K562 (cell line): ENCODE measurements at regions not wholly inside any gene's neighbourhood (a gene's known extent, or its start where the extent isn't known, plus 50 kb on each side); places are given as distances from the start of the nearest gene placed in this dataset.

Source experiments
- ATAC-seq: fragments of 200-7000 bp; cut with Tn5 transposase; 3 replicates; pipeline ENCODE4 v1.9.1; 2020; ENCODE audit warnings: moderate library complexity
- BruUV-seq: library from RNA; stranded (reverse); fragments of 400-500 nt; replicated peaks from 2 replicates; lab custom pipeline; 2021; lab: Mats Ljungman, UMichigan
- CTCF ChIA-PET: fragments of 300-600 bp; formaldehyde crosslinking; extraction: SDS; loops from one replicate; lab custom pipeline; 2021; ENCODE audit warnings: low intra/inter-chr PET ratio; lab: Yijun Ruan, JAX
- POLR2A ChIA-PET: fragments of 300-600, 350-650 bp; sonication (Branson Sonifier 250); formaldehyde crosslinking; extraction: SDS; loops from one replicate; lab custom pipeline; 2021; ENCODE audit warnings: antibody characterized with exemption, inconsistent platforms; lab: Yijun Ruan, JAX
- DNase-seq, 4 experiments: peaks; one replicate each; pipeline versions ENCODE4 v3.0.0 to v3.0.0-alpha.2; 2011 to 2018; ENCODE audit warnings: low spot score in 3 of 4, mixed read lengths in 3 of 4; ENCODE audit errors: extremely low read depth in 1 of 4
- FAIRE-seq: peaks from 2 replicates; lab custom pipeline; 2011; peaks lifted over from hg19 to GRCh38; lab: Jason Lieb, UNC
- H2AFZ ChIP-seq: 2 replicates; pipeline ENCODE4 v1.6.0; 2011; ENCODE audit warnings: low read depth, low read length, control low read depth, inconsistent platforms
- H3K27ac ChIP-seq: fragments of 200-600 bp; 3 replicates; pipeline ENCODE4 v1.8.0; 2011; ENCODE audit warnings: low read depth, mild to moderate bottlenecking, control low read depth, inconsistent platforms, low read length, moderate library complexity, mixed read lengths; ENCODE audit errors: extremely low read depth
- H3K27me3 ChIP-seq, 2 experiments: fragments of 300-600 bp in 1 of 2; 2 replicates in 1 of 2; 3 replicates in 1 of 2; pipeline versions ENCODE4 v1.6.0 to v1.8.0; 2011; ENCODE audit warnings: inconsistent platforms in 2 of 2, low read length in 2 of 2, mild to moderate bottlenecking in 1 of 2, mixed read lengths in 1 of 2, moderate library complexity in 1 of 2; ENCODE audit not compliant: control insufficient read depth in 2 of 2, insufficient read depth in 2 of 2
- H3K36me3 ChIP-seq: fragments of 300-600 bp; 3 replicates; pipeline ENCODE4 v1.8.0; 2011; ENCODE audit warnings: mild to moderate bottlenecking, low read length, inconsistent platforms; ENCODE audit not compliant: control insufficient read depth, insufficient read depth
- H3K4me1 ChIP-seq, 2 experiments: fragments of 200-600 bp in 1 of 2; replicated peaks in 1 of 2; 2 replicates in 1 of 2; 3 replicates in 1 of 2; pipeline versions ENCODE4 v1.5.1 to v1.8.0; 2011; ENCODE audit warnings: inconsistent platforms in 2 of 2, low read length in 2 of 2, mild to moderate bottlenecking in 1 of 2, mixed read lengths in 1 of 2, moderate library complexity in 1 of 2; ENCODE audit not compliant: control insufficient read depth in 2 of 2, insufficient read depth in 2 of 2
- H3K4me2 ChIP-seq: 2 replicates; pipeline ENCODE4 v1.6.1; 2011; ENCODE audit warnings: low read length, control low read depth, inconsistent platforms, mixed read lengths; ENCODE audit not compliant: insufficient read depth
- H3K4me3 ChIP-seq: fragments of 200-600 bp; sonication (generic), shearing (Covaris generic); 2 replicates; pipeline ENCODE4 v1.5.1; 2016; ENCODE audit warnings: control low read depth, inconsistent platforms
- H3K79me2 ChIP-seq: fragments of 200-600 bp; 3 replicates; pipeline ENCODE4 v1.8.0; 2011; ENCODE audit warnings: low read length, inconsistent platforms; ENCODE audit not compliant: control insufficient read depth, insufficient read depth
- H3K9ac ChIP-seq, 2 experiments: 2 replicates each; pipeline versions ENCODE4 v1.6.0 to v1.6.1; 2011; ENCODE audit warnings: low read depth in 2 of 2, low read length in 2 of 2, control low read depth in 1 of 2, inconsistent platforms in 1 of 2, mild to moderate bottlenecking in 1 of 2, mixed read lengths in 1 of 2; ENCODE audit not compliant: insufficient read depth in 1 of 2
- H3K9me1 ChIP-seq: one replicate; pipeline ENCODE4 v1.6.0; 2011; ENCODE audit warnings: inconsistent platforms, mild to moderate bottlenecking, low read length, moderate library complexity; ENCODE audit not compliant: control insufficient read depth, insufficient read depth
- H3K9me3 ChIP-seq: replicated peaks from 2 replicates; pipeline ENCODE4 v1.5.1; 2011; ENCODE audit warnings: low read depth, low read length, inconsistent platforms; ENCODE audit not compliant: control insufficient read depth, insufficient read depth
- H4K20me1 ChIP-seq: replicated peaks from 2 replicates; pipeline ENCODE4 v1.6.1; 2011; ENCODE audit warnings: low read length, inconsistent platforms, mixed read lengths; ENCODE audit not compliant: control insufficient read depth, insufficient read depth
- ATF1 ChIP-seq, 2 experiments: fragments of 450-650 bp in 1 of 2; IDR thresholded peaks; 2 replicates each; pipeline ENCODE4 v1.6.1; 2016; ENCODE audit warnings: missing compliant biosample characterization in 1 of 2, missing genetic modification characterization in 1 of 2
- HDAC1 ChIP-seq, 2 experiments: fragments of 450-650 bp; IDR thresholded peaks; 2 replicates each; pipeline ENCODE4 v1.6.1; 2016 to 2017; ENCODE audit warnings: inconsistent platforms in 1 of 2, mild to moderate bottlenecking in 1 of 2, moderate library complexity in 1 of 2
- NRF1 ChIP-seq, 2 experiments: fragments of 450-650 bp; IDR thresholded peaks in 1 of 2; conservative IDR thresholded peaks in 1 of 2; 2 replicates each; pipeline ENCODE4 v1.6.1; 2014; ENCODE audit warnings: mild to moderate bottlenecking in 2 of 2
- TBP ChIP-seq: optimal IDR thresholded peaks from 2 replicates; pipeline ENCODE3; 2011; ENCODE audit warnings: low read depth, low read length, improper control_type of control experiment
- WGBS: fragments of 100-300 bp; shearing (Covaris generic); methylation state at CpG from one replicate; pipeline ENCODE4 v1.1.6; 2016; ENCODE audit warnings: low coverage, mixed read lengths; ENCODE audit not compliant: insufficient coverage; ENCODE audit errors: missing lambda C conversion rate; 5-methylcytosine and 5-hydroxymethylcytosine counted together
- in situ Hi-C: fragments of 300-500 bp; cut with MboI; formaldehyde crosslinking; loops from 4 replicates; pipeline ENCODE4 v1.15.0; 2018; ENCODE audit warnings: inconsistent platforms, mixed read lengths
- intact Hi-C: fragments of 100-400 bp; cut with micrococcal nuclease; formaldehyde crosslinking; loops from 2 replicates; pipeline ENCODE4 v1.14.2; 2022
- TF ChIP-seq, protein P1 (sequence below), 2 experiments: fragments of 450-650 bp; formaldehyde crosslinking in 1 of 2; IDR thresholded peaks; 2 replicates each; pipeline versions ENCODE4 v1.4.0 to v1.6.1; 2014 to 2020; ENCODE audit warnings: mild to moderate bottlenecking in 2 of 2, borderline replicate concordance in 1 of 2, low read depth in 1 of 2

GRCh38 chr12:34217660-34218059 lies 195.4 kb downstream of the ALG10 start (continued):
- no peak for TF ChIP-seq HDAC1 (IDR thresholded peaks at IDR 0.05)

DNA sequence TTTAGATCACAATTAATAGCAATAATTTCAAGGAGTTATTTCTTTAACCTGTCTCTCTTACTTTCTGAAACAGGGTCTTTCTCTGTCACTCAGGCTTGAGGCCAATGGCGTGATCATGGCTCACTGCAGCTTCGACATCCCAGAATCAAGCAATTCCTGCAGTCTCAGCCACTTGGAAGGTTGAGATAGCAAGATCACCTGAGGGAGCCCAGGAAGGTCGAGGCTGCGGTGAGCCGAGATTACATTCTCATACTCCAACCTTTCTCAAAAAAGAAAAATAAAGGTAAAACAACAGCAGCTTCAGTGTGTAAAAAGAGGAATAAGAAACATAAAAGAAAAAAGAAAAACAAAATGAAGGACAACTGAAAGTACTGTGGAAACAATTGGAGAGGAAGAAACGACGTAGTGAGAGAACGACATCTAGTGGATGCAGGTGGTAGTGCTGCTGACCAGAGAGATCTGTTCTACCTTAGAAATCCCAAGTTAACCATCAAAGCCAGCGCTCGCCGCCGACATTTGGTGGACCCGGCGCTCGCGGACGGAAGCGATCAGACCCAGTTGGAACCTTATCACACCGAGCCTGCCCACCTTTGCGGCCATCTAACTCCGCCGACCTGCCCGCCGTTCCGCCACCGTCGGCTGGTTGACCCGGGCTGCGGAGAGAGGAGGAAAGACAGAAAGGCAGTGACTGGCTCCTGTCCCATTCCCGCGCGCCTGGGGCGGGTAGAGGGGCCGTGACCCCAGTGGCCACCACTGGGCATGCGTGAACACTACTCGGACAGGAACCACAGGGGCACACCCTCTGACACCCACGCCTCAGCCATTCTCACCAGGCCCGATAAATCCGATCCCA lies 196.1 kb downstream of the ALG10 start:
- Histone ChIP-seq H3K9ac (peak overlapping the region in 1 of 2 experiments; percentile 48; a peak in 1 of 4 replicates), H3K4me2 (peak overlapping the region; percentile 10), H3K27ac (no peak overlapping the region), H3K4me3 (0 out of 2 replicates have a peak overlapping the region, but pooled peaks have one; percentile 19), H3K27me3 (no peaks in the 10 kb centered on the region; a peak in 1 of 5 replicates), H2AFZ (peak overlapping the region; percentile 80), H3K9me1 (no peaks in the 10 kb centered on the region), H3K36me3 (no peaks in the 10 kb centered on the region), H3K4me1 (peaks cover 0 to 8% of the 10 kb centered on the region in 2 experiments; a peak in 2 of 5 replicates), H4K20me1 (no peaks in the 10 kb centered on the region), H3K79me2 (no peaks in the 10 kb centered on the region), H3K9me3 (no peaks in the 10 kb centered on the region; the same call in 1 of the 2 replicates)
- in situ Hi-C loops (loop anchor here (5.0 to 10.0 kb wide), 3 partner anchors 96 to 386 kb away; no protein-coding TSS in a partner anchor), intact Hi-C loops (loop anchor here (1.0 to 10.0 kb wide), 5 partner anchors 74 to 406 kb away; no protein-coding TSS in a partner anchor)
- ChIA-PET CTCF (interaction anchor here (0.7 to 2.5 kb wide), 5 partner anchors 93 to 1462 kb away, joined by 3 to 19 read pairs (median 6); partner anchors contain the start of gene YARS2), POLR2A (interaction anchor here (0.6 kb wide), 1 partner anchor 102 kb away, joined by 3 read pairs; no protein-coding TSS in a partner anchor)
- 11% methylated on average over 31 of the region's 39 CpGs for WGBS
- BruUV-seq = no TSS peak
- DNase-seq = peak; percentile 46 to 78 (median 56)
- FAIRE-seq = peak; percentile 87
- ATAC-seq = peak; percentile 90
- TF ChIP-seq, protein P1, sequence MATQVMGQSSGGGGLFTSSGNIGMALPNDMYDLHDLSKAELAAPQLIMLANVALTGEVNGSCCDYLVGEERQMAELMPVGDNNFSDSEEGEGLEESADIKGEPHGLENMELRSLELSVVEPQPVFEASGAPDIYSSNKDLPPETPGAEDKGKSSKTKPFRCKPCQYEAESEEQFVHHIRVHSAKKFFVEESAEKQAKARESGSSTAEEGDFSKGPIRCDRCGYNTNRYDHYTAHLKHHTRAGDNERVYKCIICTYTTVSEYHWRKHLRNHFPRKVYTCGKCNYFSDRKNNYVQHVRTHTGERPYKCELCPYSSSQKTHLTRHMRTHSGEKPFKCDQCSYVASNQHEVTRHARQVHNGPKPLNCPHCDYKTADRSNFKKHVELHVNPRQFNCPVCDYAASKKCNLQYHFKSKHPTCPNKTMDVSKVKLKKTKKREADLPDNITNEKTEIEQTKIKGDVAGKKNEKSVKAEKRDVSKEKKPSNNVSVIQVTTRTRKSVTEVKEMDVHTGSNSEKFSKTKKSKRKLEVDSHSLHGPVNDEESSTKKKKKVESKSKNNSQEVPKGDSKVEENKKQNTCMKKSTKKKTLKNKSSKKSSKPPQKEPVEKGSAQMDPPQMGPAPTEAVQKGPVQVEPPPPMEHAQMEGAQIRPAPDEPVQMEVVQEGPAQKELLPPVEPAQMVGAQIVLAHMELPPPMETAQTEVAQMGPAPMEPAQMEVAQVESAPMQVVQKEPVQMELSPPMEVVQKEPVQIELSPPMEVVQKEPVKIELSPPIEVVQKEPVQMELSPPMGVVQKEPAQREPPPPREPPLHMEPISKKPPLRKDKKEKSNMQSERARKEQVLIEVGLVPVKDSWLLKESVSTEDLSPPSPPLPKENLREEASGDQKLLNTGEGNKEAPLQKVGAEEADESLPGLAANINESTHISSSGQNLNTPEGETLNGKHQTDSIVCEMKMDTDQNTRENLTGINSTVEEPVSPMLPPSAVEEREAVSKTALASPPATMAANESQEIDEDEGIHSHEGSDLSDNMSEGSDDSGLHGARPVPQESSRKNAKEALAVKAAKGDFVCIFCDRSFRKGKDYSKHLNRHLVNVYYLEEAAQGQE (IDR thresholded peaks at IDR 0.05; ENCODE audit: borderline replicate concordance) = peak; percentile 79
- TF ChIP-seq, protein P1 (CRISPR knock-in tag; IDR thresholded peaks at IDR 0.05; ENCODE audit: low read depth) = no peak
- no peak for TF ChIP-seq TBP
- TF ChIP-seq ATF1 (CRISPR knock-in tag; IDR thresholded peaks at IDR 0.05) = no peak
- 0 out of 2 replicates have a peak, but pooled peaks have one; percentile 21 for TF ChIP-seq ATF1 (tag; IDR thresholded peaks at IDR 0.05)
- peak; percentile 41 to 61 for TF ChIP-seq NRF1 (conservative IDR thresholded peaks at IDR 0.05 in 1 of 2, IDR thresholded peaks at IDR 0.05 in 1 of 2)
